T-helper 1 cell treated with Interleukin-12 subunit alpha and Interleukin-12 subunit beta and Interleukin-4 antibody, amounts not matched to agents 30 μg/mL and 1 μg/mL, for 36 hours (primary cell): ENCODE measurements at regions not wholly inside any gene's neighbourhood (a gene's known extent, or its start where the extent isn't known, plus 50 kb on each side); places are given as distances from the start of the nearest gene placed in this dataset.
"Not testable (repeated sequence)": the region's sequence is repeated elsewhere in the genome, so short reads cannot be mapped to it uniquely, and the experiment has no call there.

Experiments used
- H3K27ac Mint-ChIP-seq: one replicate; pipeline ENCODE4 v1.8.0; 2021; ENCODE audit warnings: mild to moderate bottlenecking, mixed read lengths
- H3K27me3 Mint-ChIP-seq: one replicate; pipeline ENCODE4 v1.8.0; 2021; ENCODE audit warnings: low read depth, mixed read lengths
- H3K36me3 Mint-ChIP-seq: one replicate; pipeline ENCODE4 v1.8.0; 2021; ENCODE audit warnings: low read depth, mixed read lengths
- H3K4me1 Mint-ChIP-seq: one replicate; pipeline ENCODE4 v1.8.0; 2021; ENCODE audit warnings: low read depth, mixed read lengths
- H3K4me3 Mint-ChIP-seq: one replicate; pipeline ENCODE4 v1.8.0; 2021; ENCODE audit warnings: mild to moderate bottlenecking, moderate library complexity, mixed read lengths
- H3K9me3 Mint-ChIP-seq: one replicate; pipeline ENCODE4 v1.8.0; 2021; ENCODE audit warnings: mixed read lengths

- no peak overlapping the region for H3K27ac Mint-ChIP-seq
These were observed 368.8 kb upstream of the TMPRSS15 start for GRCh38 chr21:18772404-18772803.

GRCh38 chr21:18772897-18773296, 369.3 kb upstream of the TMPRSS15 start:
- Mint-ChIP-seq H3K9me3 (peaks cover 4% of the 10 kb centered on the region), H3K27ac (no peak overlapping the region), H3K4me1 (no peaks in the 10 kb centered on the region), H3K27me3 (no peaks in the 10 kb centered on the region), H3K4me3 (no peak overlapping the region), H3K36me3 (no peaks in the 10 kb centered on the region)

More at GRCh38 chr21:18772404-18772803, 368.8 kb upstream of the TMPRSS15 start:
- Mint-ChIP-seq H3K36me3 (no peaks in the 10 kb centered on the region), H3K27me3 (no peaks in the 10 kb centered on the region), H3K9me3 (peaks cover 4% of the 10 kb centered on the region), H3K4me3 (no peak overlapping the region), H3K4me1 (no peaks in the 10 kb centered on the region)

GRCh38 chr21:18776936-18777335, 373.4 kb upstream of the TMPRSS15 start:
- Mint-ChIP-seq H3K27ac (no peak overlapping the region), H3K9me3 (peaks cover 20% of the 10 kb centered on the region), H3K36me3 (no peaks in the 10 kb centered on the region), H3K4me3 (no peak overlapping the region), H3K4me1 (no peaks in the 10 kb centered on the region), H3K27me3 (no peaks in the 10 kb centered on the region)

- Mint-ChIP-seq H3K9me3 (peaks cover 35% of the 10 kb centered on the region), H3K4me1 (no peaks in the 10 kb centered on the region)
These were observed 379.1 kb upstream of the TMPRSS15 start for GRCh38 chr21:18782721-18783120.

GRCh38 chr21:18801468-18801867, 397.9 kb upstream of the TMPRSS15 start:
- Mint-ChIP-seq H3K4me1 (no peaks in the 10 kb centered on the region), H3K27ac (no peak overlapping the region), H3K36me3 (no peaks in the 10 kb centered on the region), H3K9me3 (peaks cover 41% of the 10 kb centered on the region), H3K27me3 (no peaks in the 10 kb centered on the region), H3K4me3 (no peak overlapping the region)

More at GRCh38 chr21:18782721-18783120, 379.1 kb upstream of the TMPRSS15 start:
- no peak overlapping the region for H3K27ac Mint-ChIP-seq
- H3K27me3 Mint-ChIP-seq = no peaks in the 10 kb centered on the region
- H3K36me3 Mint-ChIP-seq = no peaks in the 10 kb centered on the region
- no peak overlapping the region for H3K4me3 Mint-ChIP-seq

- H3K36me3 Mint-ChIP-seq = no peaks in the 10 kb centered on the region
- no peaks in the 10 kb centered on the region for H3K27me3 Mint-ChIP-seq
- H3K4me1 Mint-ChIP-seq = no peaks in the 10 kb centered on the region
- H3K4me3 Mint-ChIP-seq = no peak overlapping the region
- peaks cover 43% of the 10 kb centered on the region for H3K9me3 Mint-ChIP-seq
- no peak overlapping the region for H3K27ac Mint-ChIP-seq
These were observed 400.0 kb upstream of the TMPRSS15 start for GRCh38 chr21:18803624-18804023.

- Mint-ChIP-seq H3K4me3 (no peak overlapping the region), H3K9me3 (peaks cover 35% of the 10 kb centered on the region), H3K36me3 (no peaks in the 10 kb centered on the region), H3K27me3 (no peaks in the 10 kb centered on the region), H3K27ac (no peak overlapping the region), H3K4me1 (no peaks in the 10 kb centered on the region)
These were observed 406.6 kb upstream of the TMPRSS15 start for GRCh38 chr21:18810136-18810535.

GRCh38 chr21:18812308-18812707, 408.7 kb upstream of the TMPRSS15 start:
- H3K27ac Mint-ChIP-seq = no peak overlapping the region
- no peaks in the 10 kb centered on the region for H3K4me1 Mint-ChIP-seq
- no peak overlapping the region for H3K4me3 Mint-ChIP-seq
- H3K36me3 Mint-ChIP-seq = no peaks in the 10 kb centered on the region
- H3K9me3 Mint-ChIP-seq = peaks cover 23% of the 10 kb centered on the region
- no peaks in the 10 kb centered on the region for H3K27me3 Mint-ChIP-seq

GRCh38 chr21:18819507-18819906, 415.9 kb upstream of the TMPRSS15 start:
- H3K9me3 Mint-ChIP-seq = peaks cover 31% of the 10 kb centered on the region
- no peaks in the 10 kb centered on the region for H3K27me3 Mint-ChIP-seq
- H3K27ac Mint-ChIP-seq = no peak overlapping the region
- no peaks in the 10 kb centered on the region for H3K4me1 Mint-ChIP-seq
- no peaks in the 10 kb centered on the region for H3K36me3 Mint-ChIP-seq
- no peak overlapping the region for H3K4me3 Mint-ChIP-seq

- no peaks in the 10 kb centered on the region for H3K36me3 Mint-ChIP-seq
These were observed 423.0 kb upstream of the TMPRSS15 start for GRCh38 chr21:18826562-18826961.

GRCh38 chr21:18831942-18832676, 428.5 kb upstream of the TMPRSS15 start:
- no peak overlapping the region for H3K27ac Mint-ChIP-seq
- H3K4me1 Mint-ChIP-seq = no peaks in the 10 kb centered on the region
- H3K27me3 Mint-ChIP-seq = no peaks in the 10 kb centered on the region
- no peaks in the 10 kb centered on the region for H3K36me3 Mint-ChIP-seq
- H3K4me3 Mint-ChIP-seq = no peak overlapping the region
- peaks cover 34% of the 10 kb centered on the region for H3K9me3 Mint-ChIP-seq

More at GRCh38 chr21:18826562-18826961, 423.0 kb upstream of the TMPRSS15 start:
- H3K9me3 Mint-ChIP-seq = peaks cover 45% of the 10 kb centered on the region
- no peaks in the 10 kb centered on the region for H3K4me1 Mint-ChIP-seq
- H3K4me3 Mint-ChIP-seq = no peak overlapping the region
- no peaks in the 10 kb centered on the region for H3K27me3 Mint-ChIP-seq
- H3K27ac Mint-ChIP-seq = no peak overlapping the region

GRCh38 chr21:18832950-18833349, 429.4 kb upstream of the TMPRSS15 start:
- Mint-ChIP-seq H3K4me3 (no peak overlapping the region), H3K27ac (no peak overlapping the region), H3K4me1 (no peaks in the 10 kb centered on the region), H3K36me3 (no peaks in the 10 kb centered on the region), H3K27me3 (no peaks in the 10 kb centered on the region), H3K9me3 (peaks cover 31% of the 10 kb centered on the region)

GRCh38 chr21:18834121-18834520, 430.5 kb upstream of the TMPRSS15 start:
- peaks cover 37% of the 10 kb centered on the region for H3K9me3 Mint-ChIP-seq
- not testable (repeated sequence) for H3K4me3 Mint-ChIP-seq, H3K27me3 Mint-ChIP-seq, H3K4me1 Mint-ChIP-seq, H3K27ac Mint-ChIP-seq, H3K36me3 Mint-ChIP-seq

- peaks cover 21% of the 10 kb centered on the region for H3K9me3 Mint-ChIP-seq
- no peaks in the 10 kb centered on the region for H3K36me3 Mint-ChIP-seq
- no peak overlapping the region for H3K4me3 Mint-ChIP-seq
- no peaks in the 10 kb centered on the region for H3K27me3 Mint-ChIP-seq
- H3K4me1 Mint-ChIP-seq = no peaks in the 10 kb centered on the region
- H3K27ac Mint-ChIP-seq = no peak overlapping the region
These were observed 436.7 kb upstream of the TMPRSS15 start for GRCh38 chr21:18840239-18840638.

- H3K4me1 Mint-ChIP-seq, H3K27me3 Mint-ChIP-seq, H3K27ac Mint-ChIP-seq, H3K4me3 Mint-ChIP-seq, H3K36me3 Mint-ChIP-seq: not testable (repeated sequence)
- H3K9me3 Mint-ChIP-seq = peaks cover 30% of the 10 kb centered on the region
These were observed 454.0 kb upstream of the TMPRSS15 start for GRCh38 chr21:18857606-18858005.
